Left lung (tissue), 4 donors: ENCODE measurements at regions not wholly inside any gene's neighbourhood (a gene's known extent, or its start where the extent isn't known, plus 50 kb on each side); places are given as distances from the start of the nearest gene placed in this dataset.

Source experiments
- ATAC-seq: fragments of 200-7000 bp; cut with Tn5 transposase; one replicate; pipeline ENCODE4 v1.9.1; 2020; ENCODE audit warnings: moderate library complexity
- DNase-seq, 4 donors: peaks; one replicate each; pipeline ENCODE4 v3.0.0-alpha.2; 2013 to 2020
- H3K27ac ChIP-seq, 2 donors: fragments of 200-600 bp; sonication (generic) in 1 of 2; one replicate each; pipeline versions ENCODE4 v1.5.0 to v1.8.0; 2020 to 2021
- H3K27me3 ChIP-seq, 2 donors: fragments of 200-600 bp; sonication (generic) in 1 of 2; one replicate each; pipeline versions ENCODE4 v1.5.0 to v1.8.0; 2020 to 2021
- H3K36me3 ChIP-seq, 2 donors: fragments of 200-600 bp; sonication (generic) in 1 of 2; one replicate each; pipeline versions ENCODE4 v1.5.0 to v1.8.0; 2020 to 2021
- H3K4me1 ChIP-seq, 2 donors: fragments of 200-600 bp; one replicate each; pipeline ENCODE4 v1.8.0; 2021
- H3K4me3 ChIP-seq, 2 donors: fragments of 200-600 bp; sonication (generic) in 1 of 2; one replicate each; pipeline versions ENCODE4 v1.5.0 to v1.8.0; 2020 to 2021; ENCODE audit warnings: mild to moderate bottlenecking in 1 of 2
- H3K9me3 ChIP-seq, 2 donors: fragments of 200-600 bp; sonication (generic) in 1 of 2; one replicate each; pipeline versions ENCODE4 v1.5.0 to v1.8.0; 2020 to 2021
- CTCF ChIP-seq, 2 donors: fragments of 200-600 bp; sonication (generic) in 1 of 2; IDR thresholded peaks; one replicate each; pipeline versions ENCODE4 v1.5.0 to v1.8.0; 2021; ENCODE audit warnings: antibody characterized with exemption in 2 of 2
- intact Hi-C, 2 donors: fragments of 100-400 bp; cut with DNase I; formaldehyde crosslinking; loops; one replicate each; pipeline versions ENCODE4 v1.11.2 to v1.14.2; 2022
- donor health status: DM: no; HTN: yes; CAD: no.
- donor health status: DM: no; HTN: no; CAD: no.

DNA sequence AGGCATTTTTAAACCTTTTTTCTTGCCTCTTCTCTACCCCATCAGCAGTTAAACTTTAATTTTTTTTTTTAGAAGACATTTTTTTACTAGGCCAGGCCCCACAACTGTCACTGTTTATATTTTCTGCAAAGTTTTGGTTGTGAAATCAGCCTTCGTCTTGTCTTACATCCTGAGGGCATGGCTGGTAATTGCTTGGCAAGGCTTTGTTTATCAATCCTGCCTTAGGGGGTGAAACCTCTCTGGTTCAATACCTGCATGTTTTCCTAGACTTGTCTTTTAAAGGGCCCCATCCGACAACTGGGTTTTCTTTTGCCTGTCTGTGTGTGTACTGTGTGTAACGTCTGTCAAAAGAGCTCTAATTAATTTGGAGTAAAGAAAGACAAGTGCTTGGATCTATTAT, 330.0 kb upstream of the CWC22 start:
- no peaks in the 10 kb centered on the region for H3K36me3 ChIP-seq
- ATAC-seq = no peak
- TF ChIP-seq CTCF (IDR thresholded peaks at IDR 0.05) = no peak

DNA sequence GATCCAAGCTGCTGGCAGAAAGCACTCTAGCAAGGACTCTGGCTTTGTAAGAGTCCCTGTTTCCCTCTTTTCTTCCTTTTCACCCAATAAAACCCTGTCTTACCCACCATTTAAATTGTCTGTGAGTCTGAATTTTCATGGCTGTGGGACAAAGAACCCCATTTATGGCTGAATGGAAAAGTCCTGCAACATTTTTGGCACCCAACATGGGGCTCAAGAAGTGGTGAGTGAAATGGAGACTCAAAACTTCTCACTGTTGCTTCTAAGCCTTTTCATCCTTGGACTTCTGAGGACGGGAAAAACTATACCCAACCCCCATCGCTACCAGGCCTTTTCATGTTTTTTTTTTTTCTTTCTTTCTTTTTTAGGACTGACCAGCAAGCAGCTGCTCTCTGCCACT, 329.5 kb upstream of the CWC22 start:
- ATAC-seq (no peak), DNase-seq (no peak)
- no peak for TF ChIP-seq CTCF (IDR thresholded peaks at IDR 0.05)
- intact Hi-C loops = no loop called here
- no peak overlapping the region for H3K4me3 ChIP-seq
- no peaks in the 10 kb centered on the region for H3K4me1 ChIP-seq
- no peak overlapping the region for H3K27ac ChIP-seq
- no peaks in the 10 kb centered on the region for H3K27me3 ChIP-seq
- no peaks in the 10 kb centered on the region for H3K36me3 ChIP-seq
- peaks cover 0 to 50% of the 10 kb centered on the region in 2 donors for H3K9me3 ChIP-seq

More for the DNA sequence above, 330.0 kb upstream of the CWC22 start:
- intact Hi-C loops = no loop called here
- no peak overlapping the region for H3K27ac ChIP-seq
- DNase-seq = no peak
- no peak overlapping the region for H3K4me3 ChIP-seq
- peaks cover 0 to 50% of the 10 kb centered on the region in 2 donors for H3K9me3 ChIP-seq
- no peaks in the 10 kb centered on the region for H3K27me3 ChIP-seq
- no peaks in the 10 kb centered on the region for H3K4me1 ChIP-seq

- Histone ChIP-seq H3K4me1 (no peaks in the 10 kb centered on the region), H3K27me3 (no peaks in the 10 kb centered on the region), H3K36me3 (no peaks in the 10 kb centered on the region), H3K4me3 (no peak overlapping the region), H3K27ac (no peak overlapping the region), H3K9me3 (peaks cover 0 to 45% of the 10 kb centered on the region in 2 donors)
- no peak for ATAC-seq
- intact Hi-C loops = no loop called here
- DNase-seq = no peak
- TF ChIP-seq CTCF (IDR thresholded peaks at IDR 0.05) = no peak
These were observed 327.4 kb upstream of the CWC22 start for GRCh38 chr2:180334514-180334913.

DNA sequence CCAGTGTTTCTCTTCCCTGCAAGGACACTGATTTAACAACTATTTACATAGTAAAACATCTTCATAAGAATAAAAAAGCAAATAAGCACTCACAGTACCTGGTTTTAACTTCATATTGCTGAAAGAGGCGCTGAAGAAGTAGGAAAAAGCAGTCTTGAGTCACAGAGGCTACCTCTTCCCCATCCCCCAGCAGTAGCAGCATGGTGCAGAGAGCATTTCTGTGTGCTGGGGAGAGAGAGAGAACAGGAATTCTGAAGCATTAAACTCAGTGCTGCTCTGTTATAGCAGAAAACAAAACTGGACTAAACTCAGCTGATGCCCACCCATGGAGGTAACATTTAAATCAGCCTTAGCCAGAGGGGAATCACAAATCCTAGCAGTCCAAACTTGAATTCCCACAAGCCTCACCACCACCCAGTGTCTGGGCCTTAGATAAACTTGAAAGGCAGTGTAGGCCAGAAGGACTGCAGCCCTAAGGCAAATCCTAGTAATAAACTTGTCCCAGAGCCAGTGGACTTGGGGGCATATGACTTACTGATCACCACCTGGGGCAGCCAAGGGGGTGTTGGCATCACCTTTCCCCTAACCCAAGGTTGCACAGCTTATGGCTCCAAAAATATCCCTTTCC, 321.8 kb upstream of the CWC22 start:
- Histone ChIP-seq H3K36me3 (no peaks in the 10 kb centered on the region), H3K27me3 (no peaks in the 10 kb centered on the region), H3K4me1 (no peaks in the 10 kb centered on the region), H3K9me3 (peaks cover 0 to 5% of the 10 kb centered on the region in 2 donors), H3K27ac (no peak overlapping the region), H3K4me3 (no peak overlapping the region)
- no peak for TF ChIP-seq CTCF (IDR thresholded peaks at IDR 0.05)
- DNase-seq (no peak), ATAC-seq (no peak)
- intact Hi-C loops = no loop called here

- Histone ChIP-seq H3K36me3 (no peaks in the 10 kb centered on the region), H3K27ac (no peak overlapping the region), H3K9me3 (no peaks in the 10 kb centered on the region), H3K4me3 (no peak overlapping the region), H3K27me3 (no peaks in the 10 kb centered on the region), H3K4me1 (no peaks in the 10 kb centered on the region)
- DNase-seq = no peak
- TF ChIP-seq CTCF (IDR thresholded peaks at IDR 0.05) = no peak
- ATAC-seq = no peak
- intact Hi-C loops = no loop called here
These were observed 320.1 kb upstream of the CWC22 start for GRCh38 chr2:180327185-180327584.
